ENCODE measurements at regions not wholly inside any gene's neighbourhood (a gene's known extent, or its start where the extent isn't known, plus 50 kb on each side); places are given as distances from the start of the nearest gene placed in this dataset.

DNA sequence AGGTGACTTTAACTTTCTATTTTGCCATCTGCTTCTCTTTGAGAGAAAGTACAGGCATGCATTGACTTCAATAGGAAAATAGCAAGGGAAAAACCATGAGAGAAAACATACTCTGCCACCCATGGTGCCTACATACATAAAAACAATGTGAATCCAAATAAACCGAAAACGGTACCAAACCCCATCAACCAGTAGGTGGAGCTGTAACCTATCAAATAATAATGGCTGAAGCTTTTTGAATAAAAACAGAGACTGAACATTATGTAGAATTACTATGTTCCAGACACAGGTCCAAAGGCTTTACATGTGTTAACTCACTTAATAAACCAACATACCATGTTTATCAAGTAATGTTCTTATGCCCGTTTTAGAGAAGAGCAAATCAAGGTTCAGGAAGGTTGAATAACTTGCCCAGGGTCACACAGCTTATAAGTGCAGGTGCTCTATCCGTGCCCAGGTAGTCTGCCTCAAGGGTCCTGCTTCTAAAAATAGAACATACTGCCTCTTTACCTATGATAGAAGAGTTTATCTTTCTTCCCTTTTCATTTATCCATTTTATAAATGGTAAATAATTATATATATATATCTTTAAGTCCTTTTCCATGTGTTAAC, 293.9 kb upstream of the SYT4 start:
- DNase-seq (ENCODE audit: low read depth), result no peak

DNA sequence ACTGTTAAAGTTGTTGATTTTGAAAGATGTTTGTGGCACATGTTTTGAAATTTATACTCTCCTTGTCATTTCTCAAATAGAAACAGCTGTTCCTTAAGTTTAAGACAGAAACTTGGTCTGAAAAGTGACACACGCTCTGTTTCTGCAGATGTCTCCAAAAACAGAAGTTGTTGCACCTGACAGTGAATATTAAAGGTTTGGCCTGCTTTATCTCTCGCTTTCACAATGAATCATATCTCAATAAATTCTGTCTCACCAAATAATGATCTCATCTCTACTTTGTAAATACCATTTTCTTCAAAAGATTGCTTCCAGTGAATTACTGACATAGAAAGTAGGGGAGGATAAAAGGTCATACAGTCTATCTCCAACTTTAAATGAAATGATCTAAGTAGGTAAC, 294.9 kb upstream of the SYT4 start:
- no peak for DNase-seq (ENCODE audit: low read depth)

DNA sequence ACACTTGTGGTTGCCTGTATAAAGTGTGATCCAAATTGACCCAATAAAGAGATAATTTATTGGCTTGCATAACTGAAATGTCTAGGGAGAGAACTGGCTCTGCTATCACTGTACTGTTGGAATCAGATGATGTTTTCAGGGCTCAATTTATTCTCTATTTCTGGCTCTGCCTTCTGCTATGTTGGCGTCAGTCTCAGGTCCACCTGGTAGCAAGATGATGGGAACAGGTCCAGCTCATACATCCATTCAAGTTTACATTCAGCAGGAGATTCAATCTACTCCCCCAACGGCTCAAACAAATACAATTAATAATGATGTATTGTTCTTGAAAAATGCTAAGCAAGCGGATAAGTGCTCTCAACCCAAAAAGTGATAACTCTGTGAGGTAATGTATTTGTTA, 297.7 kb upstream of the SYT4 start:
- DNase-seq (ENCODE audit: low read depth), result no peak

DNA sequence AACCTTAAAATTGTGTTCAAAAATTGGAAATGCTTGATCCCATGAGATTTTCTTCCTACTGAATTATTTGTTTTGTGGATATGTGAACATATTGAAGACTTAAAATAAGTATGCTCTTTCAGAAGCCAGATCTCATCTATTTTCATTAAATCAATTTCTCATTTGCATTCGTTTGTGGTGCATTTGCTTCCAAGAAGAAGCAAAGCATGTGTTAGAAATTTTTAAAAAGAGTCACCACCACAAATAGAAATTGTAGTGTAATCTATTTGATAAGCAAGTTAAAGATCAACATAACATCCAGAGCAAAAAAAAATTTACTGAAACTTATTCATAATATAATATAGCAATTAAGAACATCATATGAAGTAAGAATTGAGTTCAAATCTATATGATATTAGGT, 300.9 kb upstream of the SYT4 start:
- no peak for DNase-seq (ENCODE audit: low read depth)

DNA sequence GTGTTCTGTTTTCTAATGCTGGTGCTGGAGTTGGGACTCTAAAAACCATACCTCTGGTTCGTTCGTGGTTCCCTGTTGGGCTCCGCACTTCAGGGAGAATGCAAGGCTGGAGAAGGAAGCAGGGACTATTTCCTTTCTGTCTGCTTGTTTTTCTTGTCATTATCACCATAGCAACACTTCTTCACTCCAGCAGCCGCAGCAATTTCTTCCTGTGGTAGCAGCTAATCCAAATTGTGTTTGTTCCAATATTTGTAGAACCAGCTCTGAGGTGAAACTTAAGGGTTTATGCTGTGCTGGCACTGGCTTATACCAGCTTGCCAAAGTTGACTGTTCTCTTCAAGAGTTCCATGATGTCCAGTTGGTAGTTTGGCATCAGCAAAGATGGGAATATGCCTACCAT, 301.4 kb upstream of the SYT4 start:
- DNase-seq (ENCODE audit: low read depth), result no peak

DNA sequence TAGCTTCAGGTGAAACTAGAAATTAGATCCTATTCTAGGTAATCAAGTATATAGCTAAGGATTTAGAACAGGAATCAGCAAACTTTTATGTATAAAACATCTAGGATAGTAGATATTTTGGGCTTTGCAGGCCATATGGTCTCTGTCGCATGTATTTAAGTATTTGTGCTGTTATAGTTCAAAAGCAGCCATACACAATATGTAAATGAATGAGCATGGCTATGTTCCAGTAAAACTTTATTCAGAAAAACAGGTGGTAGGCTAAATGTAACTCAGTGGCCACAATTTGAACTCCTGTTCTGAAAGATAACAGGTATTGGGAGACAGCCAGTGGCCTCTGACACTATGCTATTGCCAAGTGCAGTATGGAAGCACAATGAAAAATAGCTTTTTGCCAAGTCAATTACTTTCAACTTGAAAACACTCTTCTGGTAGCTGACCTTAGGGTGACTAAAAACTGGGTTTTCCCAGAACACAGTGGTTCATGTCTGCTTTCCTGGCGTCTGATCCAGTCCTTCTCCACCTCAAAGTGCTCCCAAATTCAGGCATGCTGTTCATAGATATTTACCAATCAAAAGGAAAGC, 304.7 kb upstream of the SYT4 start:
- DNase-seq (ENCODE audit: low read depth), result no peak

DNA sequence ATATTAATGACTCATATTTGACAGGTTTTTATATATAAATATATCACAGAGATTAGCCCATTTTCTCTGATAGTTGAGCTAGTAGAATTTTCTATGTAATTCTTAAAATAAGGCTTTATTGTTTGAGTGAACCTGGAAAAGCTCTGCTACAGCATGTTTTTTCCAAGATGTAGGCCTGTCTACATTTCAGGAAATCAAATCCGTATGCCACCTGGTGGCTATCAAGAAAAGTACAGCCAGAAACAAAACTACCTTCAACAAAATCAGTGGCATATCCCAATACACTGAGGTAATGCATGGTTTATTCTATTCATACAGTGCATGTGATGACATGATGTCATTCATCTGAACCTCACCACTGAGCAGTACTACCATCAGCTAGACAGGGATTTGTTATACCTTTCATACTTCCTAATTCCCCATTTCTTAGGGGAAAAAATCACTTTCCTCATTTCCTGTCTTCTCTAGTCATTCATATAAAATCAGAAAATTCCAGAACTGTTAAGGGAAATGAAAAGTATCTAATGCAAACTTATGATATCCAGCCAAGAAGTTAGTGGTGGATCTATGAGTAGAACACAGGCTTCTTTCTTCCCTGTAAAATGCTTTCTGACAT, 310.4 kb upstream of the SYT4 start:
- no peak for DNase-seq (ENCODE audit: low read depth)

DNA sequence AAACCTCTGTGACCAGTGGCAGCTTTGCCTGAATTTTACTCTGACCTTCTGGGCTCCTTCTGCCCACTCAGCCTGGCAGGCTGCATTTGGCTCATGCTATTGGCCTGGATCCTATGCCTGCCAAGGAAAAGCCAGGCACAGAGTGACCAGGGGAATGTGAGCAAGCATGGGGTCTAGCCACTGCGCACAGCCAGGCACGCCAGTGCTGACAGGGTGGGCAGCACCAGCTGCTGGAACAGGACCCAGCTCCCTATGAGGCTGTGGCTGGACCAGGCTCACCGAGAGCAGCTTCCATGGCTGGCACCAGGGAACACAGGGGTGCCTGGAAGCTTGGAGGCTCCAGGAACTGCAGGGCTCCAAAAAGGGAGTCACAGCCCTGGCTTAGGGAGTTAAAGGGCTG, 311.5 kb upstream of the SYT4 start:
- DNase-seq (ENCODE audit: low read depth), result no peak

DNA sequence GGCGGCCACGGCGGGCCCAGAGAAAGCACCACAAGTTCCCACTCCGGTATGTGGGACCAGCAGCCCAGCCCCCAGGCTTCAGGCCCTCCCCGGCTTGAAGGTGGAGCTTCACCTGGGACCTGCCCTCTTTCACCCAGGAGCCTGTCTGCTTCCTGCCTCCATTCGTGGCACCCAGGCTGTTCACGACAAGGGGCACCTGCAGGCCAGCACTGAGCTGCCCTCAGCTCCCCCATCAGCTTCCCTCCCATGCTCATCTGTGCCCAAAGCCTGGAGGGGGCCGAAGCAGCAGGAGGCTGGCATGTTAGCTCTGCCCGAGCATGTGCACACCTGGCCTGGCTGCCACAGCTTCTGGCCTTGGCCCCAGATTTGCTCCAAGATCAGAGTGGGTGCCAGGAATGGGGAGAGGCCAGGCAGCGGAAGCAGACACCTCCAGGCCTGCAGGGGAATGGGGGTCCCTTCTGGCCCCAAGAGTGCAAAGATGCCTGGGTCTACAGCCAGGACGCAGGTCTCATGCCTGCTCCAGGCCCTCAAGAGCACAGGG, 312.4 kb upstream of the SYT4 start:
- no peak for DNase-seq (ENCODE audit: low read depth)

DNA sequence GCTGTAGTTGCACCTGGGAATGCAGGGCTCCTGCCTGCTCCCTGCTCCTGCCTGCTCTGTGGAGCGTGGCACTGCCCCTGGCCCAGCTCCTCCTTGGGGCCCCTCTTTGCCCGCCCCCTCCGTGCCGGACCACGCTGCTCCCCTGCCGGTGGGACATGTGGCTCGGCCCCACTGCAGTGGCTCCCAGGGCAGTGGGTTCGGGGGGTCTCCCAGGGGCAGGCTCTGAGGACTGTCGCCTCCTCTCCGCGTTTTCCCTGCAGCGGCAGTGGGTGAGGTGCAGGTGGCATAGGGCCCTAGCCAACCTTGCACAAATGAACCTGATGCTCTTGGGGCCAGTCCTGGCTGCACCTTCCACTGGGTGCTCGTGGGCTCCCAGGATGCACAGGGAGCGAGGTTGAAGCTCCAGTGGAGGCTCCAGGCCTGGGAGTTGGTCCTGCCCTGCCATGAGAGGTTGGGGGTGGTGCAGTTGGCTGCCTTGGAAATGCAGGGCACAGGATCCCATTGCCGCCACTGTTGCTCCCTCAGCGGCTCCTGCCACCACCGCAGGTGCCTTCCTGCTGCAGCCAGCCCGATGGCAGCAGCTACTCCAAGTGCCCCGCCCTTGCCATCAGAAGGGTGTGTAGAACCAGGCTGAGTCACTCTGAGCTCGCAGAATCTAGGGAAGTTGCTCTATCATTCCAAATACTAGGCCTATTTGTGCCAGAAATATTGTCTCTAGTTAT, 313.1 kb upstream of the SYT4 start:
- no peak for DNase-seq (ENCODE audit: low read depth)

DNA sequence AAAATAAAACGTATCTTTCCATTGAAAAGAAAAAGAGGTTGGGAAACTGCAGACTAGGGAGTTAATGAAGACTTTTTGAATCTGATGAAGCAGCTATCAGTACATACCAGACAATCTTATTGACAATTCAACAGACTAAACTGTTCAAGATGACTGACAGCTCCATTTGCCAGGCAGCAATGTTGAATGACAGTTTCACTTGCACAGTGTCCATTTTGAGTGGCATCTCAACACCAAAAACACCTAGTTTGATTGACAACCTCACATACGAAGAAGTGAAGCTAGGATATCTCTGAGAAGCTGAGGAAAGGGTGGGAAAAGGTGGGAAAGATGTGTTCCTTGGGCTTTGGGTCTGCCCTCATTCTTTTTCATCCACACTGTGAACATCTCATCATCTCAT, 315.0 kb upstream of the SYT4 start:
- DNase-seq (ENCODE audit: low read depth), result no peak

DNA sequence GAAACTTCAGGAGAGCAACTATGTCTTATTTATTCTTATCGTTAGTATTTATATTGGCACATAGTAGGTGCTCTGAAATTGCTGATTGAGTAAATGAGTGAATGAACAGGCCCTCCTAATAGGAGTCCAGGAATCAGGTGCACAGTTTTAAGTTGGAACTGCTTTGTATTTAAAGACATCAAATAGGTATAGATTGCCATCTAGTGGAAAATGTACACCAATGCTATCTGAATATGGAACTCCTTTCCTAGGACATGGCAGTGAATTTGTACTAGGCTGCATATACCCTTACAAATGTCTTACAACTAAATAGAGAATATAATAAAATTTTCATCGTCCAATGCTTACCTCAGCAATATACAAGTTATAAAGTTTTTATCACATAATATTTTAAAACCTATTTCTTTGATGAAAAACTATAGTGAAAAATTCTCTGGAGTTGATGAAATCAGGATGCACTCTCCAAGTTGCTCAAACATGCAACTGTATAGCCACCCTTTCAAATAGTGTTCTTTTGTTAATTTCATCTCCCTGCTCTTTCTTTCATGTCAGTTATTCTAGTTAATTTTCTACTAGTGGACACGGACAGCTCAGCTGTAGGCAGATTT, 318.9 kb upstream of the SYT4 start:
- no peak for DNase-seq (ENCODE audit: low read depth)

DNA sequence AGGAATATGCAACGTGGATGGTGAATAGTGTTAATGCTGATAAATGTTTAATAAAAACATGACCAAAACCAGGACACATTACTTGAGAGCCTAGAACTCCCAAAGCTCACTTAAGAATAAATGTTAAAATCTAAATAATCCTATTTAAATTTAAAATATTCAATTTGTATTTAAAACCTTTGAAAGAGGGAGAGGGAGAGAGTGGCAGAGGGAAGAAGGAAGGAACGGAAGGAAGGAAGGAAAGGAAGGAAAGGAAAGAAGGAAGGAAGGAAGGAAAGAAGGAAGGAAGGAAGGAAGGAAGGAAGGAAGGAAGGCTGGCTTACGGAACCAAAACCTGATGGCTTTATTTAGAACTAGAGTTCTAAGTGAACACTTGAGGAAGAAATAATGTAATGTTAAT, 324.1 kb upstream of the SYT4 start:
- no peak for DNase-seq (ENCODE audit: low read depth)

DNA sequence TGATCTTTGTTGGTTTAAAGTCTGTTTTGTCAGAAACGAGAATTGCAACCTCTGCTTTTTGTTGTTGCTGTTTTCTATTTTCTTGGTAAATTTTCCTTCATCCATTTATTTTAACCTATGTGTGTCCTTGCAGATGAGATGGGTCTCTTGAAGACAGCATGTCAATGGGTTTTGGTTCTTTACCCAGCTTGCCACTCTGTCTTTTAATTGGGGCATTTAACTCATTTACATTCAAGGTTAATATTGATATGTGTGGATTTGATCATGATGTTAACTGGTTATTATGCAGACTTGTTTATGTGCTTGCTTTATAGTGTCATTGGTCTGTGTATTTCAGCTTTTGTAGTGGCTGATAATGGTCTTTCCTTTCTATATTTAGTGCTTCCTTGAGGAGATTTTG, 327.9 kb upstream of the SYT4 start:
- no peak for DNase-seq (ENCODE audit: low read depth)

DNA sequence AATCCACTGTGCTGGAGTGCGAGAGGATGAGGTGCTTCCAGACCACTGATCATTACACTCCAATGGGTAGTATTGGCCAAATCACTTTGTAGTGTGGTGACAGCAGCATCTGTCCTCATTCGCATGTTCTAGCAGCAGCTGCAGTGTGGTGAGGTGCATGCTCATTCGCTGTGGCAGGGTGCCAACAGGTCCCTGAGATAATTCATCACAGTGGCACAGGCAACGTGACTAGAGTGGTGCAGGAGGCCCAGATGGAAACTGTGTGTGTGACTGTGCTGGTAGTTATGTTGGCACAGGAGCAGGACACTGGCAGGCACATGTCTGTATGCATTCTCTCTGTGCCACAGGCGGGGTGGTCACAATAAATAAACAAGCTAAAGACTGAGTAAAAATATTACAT, 329.5 kb upstream of the SYT4 start:
- DNase-seq (ENCODE audit: low read depth), result no peak

DNA sequence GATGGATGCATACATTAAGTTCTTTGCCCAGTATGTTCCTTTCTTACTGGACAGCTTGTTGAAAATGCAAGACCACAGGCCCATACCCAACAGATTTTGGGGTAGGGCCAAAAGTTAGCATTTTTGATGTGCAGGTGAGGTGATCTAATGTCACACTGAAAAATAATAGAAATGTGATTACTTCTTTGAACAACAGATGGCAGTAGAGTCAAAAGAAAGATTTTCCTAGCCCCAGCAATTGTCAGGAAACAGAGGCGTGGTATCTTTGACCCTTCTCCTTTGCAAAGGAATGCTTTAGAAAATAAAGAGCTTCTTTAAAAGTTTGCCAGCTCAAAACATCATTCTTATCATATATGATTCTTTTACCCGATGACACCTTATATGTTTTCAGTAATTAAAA, 343.6 kb upstream of the SYT4 start:
- no peak for DNase-seq (ENCODE audit: low read depth)

DNA sequence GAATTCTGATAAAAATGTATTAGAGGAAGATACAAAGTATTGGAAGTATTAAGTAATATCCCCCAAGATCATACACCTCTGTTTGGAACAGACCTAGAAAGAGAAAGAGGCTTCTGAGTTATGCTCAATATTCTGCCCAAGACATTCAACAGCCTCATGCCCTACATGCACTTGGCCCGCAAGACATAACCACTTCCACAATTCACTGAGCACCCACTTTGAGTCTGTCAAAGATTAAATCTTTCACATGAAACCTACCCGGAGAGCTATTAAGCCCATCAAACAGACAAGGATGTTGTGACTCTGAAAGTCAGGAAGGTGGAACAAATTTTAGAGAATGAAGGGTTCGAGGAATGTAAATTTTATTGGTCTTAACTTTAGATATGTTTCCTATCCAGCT, 344.7 kb upstream of the SYT4 start:
- DNase-seq (ENCODE audit: low read depth), result no peak

DNA sequence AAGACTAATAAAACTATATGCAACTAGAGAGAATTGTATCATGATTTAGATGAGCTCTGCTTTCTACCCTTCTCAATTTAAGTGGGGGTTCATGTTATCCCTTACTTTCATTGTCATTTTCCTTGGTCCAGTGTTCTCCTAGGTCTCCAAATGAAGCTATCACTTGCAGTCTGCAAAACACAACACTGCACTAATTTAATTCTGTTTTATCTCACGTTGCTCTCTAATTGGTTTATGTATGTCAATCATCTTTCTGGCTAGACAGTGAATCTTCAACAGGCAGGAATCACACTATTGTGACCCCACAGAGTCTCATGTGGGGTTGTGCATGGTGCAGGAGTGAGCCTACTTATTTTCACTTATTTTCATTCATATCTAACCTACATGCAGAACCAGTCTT, 348.3 kb upstream of the SYT4 start:
- DNase-seq (ENCODE audit: low read depth), result no peak

DNA sequence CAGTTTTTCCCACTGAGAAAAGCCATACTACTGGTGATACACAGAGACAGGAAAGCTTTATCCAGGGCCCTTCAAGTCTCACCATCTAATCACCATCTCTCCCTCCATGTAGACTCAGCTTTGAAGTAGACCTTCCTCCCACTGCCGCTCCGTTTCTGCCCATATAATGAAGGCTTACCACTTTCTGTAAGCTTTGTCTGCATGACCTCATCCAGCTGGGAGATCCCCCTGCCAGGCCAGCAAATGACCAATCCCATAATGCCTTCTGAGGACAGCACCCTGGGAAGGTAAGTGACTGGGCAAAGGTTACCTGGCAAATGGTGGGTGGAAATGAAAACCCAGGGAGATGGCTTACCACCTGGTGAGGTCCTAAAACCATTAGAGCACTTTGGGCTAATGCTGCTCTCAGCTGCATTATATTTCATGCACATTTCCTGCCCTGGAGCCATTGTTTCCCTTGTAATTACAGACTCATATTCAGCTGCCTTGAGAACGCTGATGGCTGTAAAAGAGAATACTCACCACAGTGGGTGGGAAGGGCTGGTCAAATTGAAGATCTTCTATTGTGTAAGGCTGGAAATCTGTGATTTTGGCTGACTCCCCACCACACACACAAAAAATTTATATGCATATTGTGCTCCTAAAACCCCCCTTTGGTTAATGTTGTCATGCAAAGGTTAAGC, 350.7 kb upstream of the SYT4 start:
- DNase-seq (ENCODE audit: low read depth), result no peak

DNA sequence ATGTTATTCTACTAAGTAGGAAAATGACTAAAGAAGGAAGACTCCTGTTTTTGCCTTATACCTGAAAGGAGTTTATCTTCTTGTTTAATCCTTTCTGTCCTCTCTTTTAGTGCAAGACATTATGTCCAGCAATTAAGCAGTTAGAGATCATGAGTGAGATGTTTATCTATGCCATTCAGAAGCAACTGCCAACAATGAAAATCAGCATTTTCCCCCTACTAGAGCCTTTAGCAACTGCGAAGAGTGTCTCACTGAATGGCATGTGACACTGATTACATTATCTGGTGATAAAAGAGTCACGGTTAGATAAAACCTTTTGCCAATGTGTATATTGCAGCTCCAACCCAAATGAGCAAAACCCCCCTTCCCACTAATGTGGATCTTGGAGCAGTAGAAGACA, 357.7 kb upstream of the SYT4 start:
- no peak for DNase-seq (ENCODE audit: low read depth)

DNA sequence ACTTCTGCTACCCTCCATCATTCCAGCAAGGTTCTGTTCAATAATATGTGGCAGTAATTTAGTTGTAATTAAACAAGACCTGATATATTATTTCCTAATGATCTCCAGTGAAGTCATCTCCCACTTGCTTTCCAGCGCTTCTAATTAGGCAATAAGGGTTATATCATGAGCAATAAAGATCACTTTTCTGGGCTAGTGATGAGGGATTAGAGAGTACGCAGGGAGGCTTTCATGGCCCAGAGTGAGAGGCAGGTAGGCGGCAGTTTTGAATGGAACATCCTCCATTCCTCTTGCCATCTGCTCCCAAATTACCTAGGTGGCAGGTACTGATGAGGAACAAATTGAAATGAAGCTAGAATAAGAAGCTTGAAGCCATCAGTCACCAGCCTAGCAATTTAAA, 358.1 kb upstream of the SYT4 start:
- DNase-seq (ENCODE audit: low read depth), result no peak

DNA sequence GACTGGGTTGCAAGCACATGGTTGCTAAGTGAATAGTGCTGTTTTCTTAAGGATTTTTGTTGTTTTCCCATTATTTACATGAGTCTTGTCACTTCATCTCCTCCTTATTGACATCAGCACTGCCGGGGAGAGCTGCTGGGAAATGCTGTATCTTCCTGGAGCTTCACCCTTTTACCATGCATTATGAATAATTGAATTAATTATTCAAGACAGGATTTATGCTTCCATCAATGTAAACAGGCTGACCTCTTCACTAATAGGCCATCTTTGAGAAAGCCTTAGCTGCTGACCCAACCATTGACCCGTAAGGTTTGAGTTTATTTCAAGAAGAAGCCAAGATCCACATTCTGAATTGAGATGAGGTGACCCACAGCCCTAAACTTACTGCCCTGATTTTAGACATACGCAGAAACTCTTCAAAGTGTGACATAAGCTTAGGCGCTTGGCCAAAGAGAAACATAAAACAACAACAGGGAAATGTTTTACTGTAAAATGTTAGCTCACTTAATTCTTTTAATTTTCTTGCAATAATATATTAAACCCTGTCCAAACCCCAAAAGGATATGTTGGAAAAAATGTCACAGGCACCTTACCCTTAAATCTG, 365.5 kb upstream of the SYT4 start:
- no peak for DNase-seq (ENCODE audit: low read depth)

Measured in stimulated activated CD8-positive, alpha-beta memory T cell treated with anti-CD3 and anti-CD28 coated beads, Interleukin-4, amount 100 ng/mL, for 24 hours (primary cell).